Lower leg skin (tissue), 4 donors: ENCODE measurements at regions not wholly inside any gene's neighbourhood (a gene's known extent, or its start where the extent isn't known, plus 50 kb on each side); places are given as distances from the start of the nearest gene placed in this dataset.

ENCODE experiments used
- DNase-seq, 2 donors: peaks; one replicate each; pipeline ENCODE4 v3.0.0-alpha.2; 2019; ENCODE audit warnings: low spot score in 2 of 2
- H3K4me3 ChIP-seq: fragments of 200-600 bp; sonication (generic); 2 replicates; pipeline ENCODE4 v1.5.1; 2017; ENCODE audit warnings: mild to moderate bottlenecking, low read depth; ENCODE audit not compliant: poor library complexity, severe bottlenecking
- POLR2A ChIP-seq, 2 donors: fragments of 450-650 bp; IDR thresholded peaks; one replicate each; pipeline ENCODE4 v1.6.1; 2016 to 2017; ENCODE audit warnings: antibody characterized with exemption in 2 of 2, mild to moderate bottlenecking in 1 of 2, moderate library complexity in 1 of 2
- WGBS, 2 donors: methylation state at CpG; one replicate each; pipeline ENCODE4 v1.1.5; 2018; 5-methylcytosine and 5-hydroxymethylcytosine counted together
- intact Hi-C: fragments of 100-400 bp; cut with DNase I; formaldehyde crosslinking; loops from one replicate; pipeline ENCODE4 v1.15.0; 2023; ENCODE audit warnings: low total_unique reads
- TF ChIP-seq, protein P1 (sequence below), 3 donors: fragments of 450-650 bp; IDR thresholded peaks; one replicate each; pipeline ENCODE4 v1.5.1; 2016; ENCODE audit warnings: antibody characterized with exemption in 3 of 3, mild to moderate bottlenecking in 3 of 3, moderate library complexity in 2 of 3

DNA sequence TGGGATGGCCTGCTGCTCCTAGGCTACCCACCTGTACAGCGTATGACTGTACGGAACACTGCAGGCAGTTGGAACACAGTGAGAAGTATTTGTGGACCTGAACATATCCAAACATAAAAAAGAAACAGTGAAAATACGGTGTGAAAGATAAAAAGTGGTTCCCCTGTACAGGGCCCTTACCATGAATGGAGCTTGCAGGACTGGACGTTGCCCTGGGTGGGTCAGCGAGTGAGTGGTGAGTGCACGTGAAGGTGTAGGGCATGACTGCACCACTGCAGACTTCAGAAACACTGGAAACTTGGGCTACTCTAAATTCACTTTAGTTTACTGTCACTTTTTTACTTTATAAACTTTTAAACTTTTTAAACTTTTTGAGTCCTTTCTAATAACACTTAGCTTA lies 71.2 kb upstream of the SLC6A6 start:
- WGBS, 2 donors, result 93 to 95% methylated on average over 6 of the region's 6 CpGs
- H3K4me3 ChIP-seq, result no peak overlapping the region
- DNase-seq, result no peak
- intact Hi-C loops, result no loop called here
- no peak for TF ChIP-seq POLR2A (IDR thresholded peaks at IDR 0.05)
- TF ChIP-seq, protein P1, sequence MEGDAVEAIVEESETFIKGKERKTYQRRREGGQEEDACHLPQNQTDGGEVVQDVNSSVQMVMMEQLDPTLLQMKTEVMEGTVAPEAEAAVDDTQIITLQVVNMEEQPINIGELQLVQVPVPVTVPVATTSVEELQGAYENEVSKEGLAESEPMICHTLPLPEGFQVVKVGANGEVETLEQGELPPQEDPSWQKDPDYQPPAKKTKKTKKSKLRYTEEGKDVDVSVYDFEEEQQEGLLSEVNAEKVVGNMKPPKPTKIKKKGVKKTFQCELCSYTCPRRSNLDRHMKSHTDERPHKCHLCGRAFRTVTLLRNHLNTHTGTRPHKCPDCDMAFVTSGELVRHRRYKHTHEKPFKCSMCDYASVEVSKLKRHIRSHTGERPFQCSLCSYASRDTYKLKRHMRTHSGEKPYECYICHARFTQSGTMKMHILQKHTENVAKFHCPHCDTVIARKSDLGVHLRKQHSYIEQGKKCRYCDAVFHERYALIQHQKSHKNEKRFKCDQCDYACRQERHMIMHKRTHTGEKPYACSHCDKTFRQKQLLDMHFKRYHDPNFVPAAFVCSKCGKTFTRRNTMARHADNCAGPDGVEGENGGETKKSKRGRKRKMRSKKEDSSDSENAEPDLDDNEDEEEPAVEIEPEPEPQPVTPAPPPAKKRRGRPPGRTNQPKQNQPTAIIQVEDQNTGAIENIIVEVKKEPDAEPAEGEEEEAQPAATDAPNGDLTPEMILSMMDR (IDR thresholded peaks at IDR 0.05), result no peak

DNA sequence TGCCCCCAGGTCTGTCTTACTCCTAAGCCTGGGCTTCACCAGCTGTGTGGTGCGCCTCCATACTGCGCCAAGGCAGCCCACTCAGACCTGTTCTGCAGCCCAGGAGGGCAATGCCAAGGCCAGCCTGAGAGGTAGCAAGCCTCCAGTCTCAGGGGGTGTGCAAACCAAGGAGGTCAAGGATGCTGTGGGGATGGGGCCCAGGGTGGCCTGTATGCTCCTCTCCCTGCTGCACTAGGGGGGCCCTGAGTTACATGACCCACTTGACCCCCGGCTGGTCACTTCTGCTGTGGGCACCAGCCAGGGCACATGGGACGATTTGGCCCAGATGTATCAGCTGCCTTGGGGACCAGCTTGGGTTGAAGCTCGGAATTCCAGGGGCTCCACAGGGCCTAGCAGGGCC lies 70.0 kb upstream of the SLC6A6 start:
- WGBS, 2 donors, result 91 to 100% methylated on average over 2 to 3 of the region's 5 CpGs

DNA sequence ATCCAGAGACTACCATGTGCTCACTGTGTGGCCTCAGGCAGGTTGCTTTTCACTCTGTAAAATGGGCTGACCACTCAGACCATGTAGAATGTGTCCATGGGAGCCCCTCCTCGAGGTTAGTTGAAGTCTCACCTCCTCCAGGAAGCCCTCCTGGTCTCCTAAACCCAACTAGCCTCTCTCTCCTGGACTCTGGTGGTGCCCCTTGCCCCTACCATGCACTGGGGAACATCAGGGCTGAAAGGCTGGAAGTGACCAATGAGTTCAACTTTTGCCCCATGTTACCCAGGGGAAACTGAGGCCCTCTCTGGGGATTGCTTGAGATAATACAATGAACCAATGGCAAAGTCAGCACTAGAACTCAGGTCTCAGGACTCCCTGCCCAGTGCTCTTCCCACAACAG lies 69.2 kb upstream of the SLC6A6 start:
- no peak overlapping the region for H3K4me3 ChIP-seq
- DNase-seq, result no peak
- WGBS, 2 donors, result 67 to 91% methylated on average over 1 of the region's 1 CpG
- intact Hi-C loops, result no loop called here
- TF ChIP-seq, protein P1 (IDR thresholded peaks at IDR 0.05), result no peak
- TF ChIP-seq POLR2A (IDR thresholded peaks at IDR 0.05), result no peak

More for the DNA sequence above, 70.0 kb upstream of the SLC6A6 start:
- H3K4me3 ChIP-seq, result no peak overlapping the region
- TF ChIP-seq, protein P1 (IDR thresholded peaks at IDR 0.05), result no peak
- TF ChIP-seq POLR2A (IDR thresholded peaks at IDR 0.05), result no peak
- intact Hi-C loops, result no loop called here
- no peak for DNase-seq

DNA sequence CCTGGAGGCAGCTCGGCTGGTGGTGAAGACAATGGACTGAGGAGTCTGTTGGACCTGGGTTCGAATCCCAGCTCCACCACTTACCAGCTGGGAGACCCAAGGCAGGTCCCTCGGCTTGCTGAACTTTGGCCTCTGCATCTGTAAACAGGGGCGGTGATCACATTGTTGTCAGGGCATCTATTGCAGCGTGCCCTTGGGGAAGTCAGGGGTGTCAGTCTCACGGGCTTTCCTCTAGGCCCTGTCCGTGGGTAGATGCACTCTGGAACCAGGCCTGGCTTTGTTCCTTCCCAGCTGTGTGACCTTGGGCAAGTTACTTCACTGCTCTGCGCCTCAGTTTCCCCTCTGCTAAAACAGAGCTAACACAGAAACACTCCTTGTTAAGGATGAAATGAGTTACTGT lies 68.8 kb upstream of the SLC6A6 start:
- TF ChIP-seq, protein P1 (IDR thresholded peaks at IDR 0.05), result no peak
- TF ChIP-seq POLR2A (IDR thresholded peaks at IDR 0.05), result no peak
- DNase-seq, result no peak
- H3K4me3 ChIP-seq, result no peak overlapping the region
- WGBS, 2 donors, result 82 to 91% methylated on average over 8 of the region's 8 CpGs
- intact Hi-C loops, result no loop called here

DNA sequence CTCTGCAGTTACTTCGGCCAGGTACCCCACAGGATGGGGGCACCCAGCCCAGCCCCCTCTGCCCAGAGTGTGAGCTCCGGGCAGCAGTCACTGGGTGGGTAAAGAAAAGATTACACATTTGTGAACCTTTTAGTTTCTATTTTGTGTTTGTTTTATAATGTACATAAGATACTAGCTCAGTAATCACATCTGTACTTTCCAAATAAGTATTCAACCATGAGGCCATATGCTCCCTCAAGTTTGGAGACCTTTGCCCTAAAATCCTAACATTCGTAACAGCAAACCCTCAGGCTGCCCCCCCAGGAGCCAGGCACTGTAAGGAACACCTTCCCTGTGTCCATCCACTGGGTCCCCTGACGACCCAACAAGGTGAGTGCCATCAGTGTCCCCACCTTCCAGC lies 68.3 kb upstream of the SLC6A6 start:
- no peak overlapping the region for H3K4me3 ChIP-seq
- intact Hi-C loops, result no loop called here
- no peak for TF ChIP-seq POLR2A (IDR thresholded peaks at IDR 0.05)
- TF ChIP-seq, protein P1 (IDR thresholded peaks at IDR 0.05), result no peak
- no peak for DNase-seq
- 84 to 89% methylated on average over 4 of the region's 4 CpGs for WGBS, 2 donors

DNA sequence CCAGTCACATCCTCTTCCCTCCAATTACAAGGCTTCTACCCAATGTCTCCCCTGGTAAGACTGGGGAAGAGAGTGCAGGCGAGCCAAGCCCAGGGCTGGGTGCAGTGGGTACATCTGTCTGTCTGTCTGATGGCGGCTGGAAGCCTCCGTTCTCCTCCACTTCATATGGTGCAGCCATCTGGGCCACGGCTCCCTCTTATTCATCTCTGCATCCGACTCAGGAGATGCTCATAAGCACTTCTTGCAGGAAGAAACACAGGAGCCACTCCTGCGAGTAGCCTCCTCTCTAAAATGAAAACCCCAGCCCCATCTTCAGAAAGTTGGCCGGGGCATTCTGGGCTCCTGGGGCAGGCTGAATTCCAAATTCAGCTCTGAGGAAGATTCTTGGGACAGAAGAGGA lies 67.5 kb upstream of the SLC6A6 start:
- no peak for DNase-seq
- H3K4me3 ChIP-seq, result no peak overlapping the region
- intact Hi-C loops, result no loop called here
- TF ChIP-seq, protein P1 (IDR thresholded peaks at IDR 0.05), result no peak
- no peak for TF ChIP-seq POLR2A (IDR thresholded peaks at IDR 0.05)
- WGBS, 2 donors, result 85 to 90% methylated on average over 7 of the region's 7 CpGs
